ENCODE measurements at regions not wholly inside any gene's neighbourhood (a gene's known extent, or its start where the extent isn't known, plus 50 kb on each side); places are given as distances from the start of the nearest gene placed in this dataset.

DNA sequence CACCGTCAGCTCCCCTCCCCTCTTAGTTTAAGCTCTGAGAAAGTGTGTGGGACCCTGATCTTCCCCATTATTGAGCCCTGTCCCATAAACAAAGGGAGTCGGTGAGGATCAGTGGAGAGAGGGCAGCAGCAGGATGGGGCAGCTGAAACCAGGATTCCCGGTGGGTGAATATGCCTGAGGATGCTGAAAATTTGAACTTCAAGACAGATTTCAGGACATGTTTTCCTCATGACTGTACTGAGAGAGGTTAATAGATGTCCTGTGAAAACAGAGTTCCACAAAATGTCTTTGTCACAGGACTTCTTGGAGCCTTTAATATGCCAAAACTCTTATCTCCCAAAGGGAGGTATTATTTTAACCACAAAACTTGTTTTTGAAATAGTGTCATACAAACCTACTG lies 53.5 kb upstream of the SLC22A16 start:
- H3K36me3 ChIP-seq (ENCODE audit: control insufficient read depth, insufficient read depth, low read length): no peaks in the 10 kb centered on the region
- ATAC-seq (no peak), FAIRE-seq (no peak), DNase-seq (ENCODE audit: extremely low read depth in 1 of 4, low spot score in 3 of 4) (no peak)
- H3K9me1 ChIP-seq (ENCODE audit: control insufficient read depth, insufficient read depth, low read length): no peaks in the 10 kb centered on the region
- no peaks in the 10 kb centered on the region for H4K20me1 ChIP-seq (replicated peaks; ENCODE audit: control insufficient read depth, insufficient read depth, low read length)
- no peaks in the 10 kb centered on the region for H3K79me2 ChIP-seq (ENCODE audit: control insufficient read depth, insufficient read depth, low read length)
- H3K4me1 ChIP-seq (replicated peaks in 1 of 2; ENCODE audit: control insufficient read depth in 2 of 2, insufficient read depth in 2 of 2, low read length in 2 of 2): no peaks in the 10 kb centered on the region; a peak in 1 of 5 replicates
- no peak overlapping the region for H3K27ac ChIP-seq (ENCODE audit: extremely low read depth, low read depth, low read length)
- no TSS peak for BruUV-seq (replicated peaks)
- no peak overlapping the region for H3K4me3 ChIP-seq
- in situ Hi-C loops (cut with MboI): no loop called here
- no peak overlapping the region for H2AFZ ChIP-seq (ENCODE audit: low read depth, low read length)
- intact Hi-C loops (cut with micrococcal nuclease): loop anchor here (2.0 kb wide), 4 partner anchors 419 to 727 kb away; no protein-coding TSS in a partner anchor
- CTCF ChIA-PET (ENCODE audit: low intra/inter-chr PET ratio): no interaction called here
- H3K4me2 ChIP-seq (ENCODE audit: insufficient read depth, low read length): no peak overlapping the region
- peaks cover 2 to 13% of the 10 kb centered on the region in 2 experiments; a peak in 3 of 5 replicates for H3K27me3 ChIP-seq (ENCODE audit: control insufficient read depth in 2 of 2, insufficient read depth in 2 of 2, low read length in 2 of 2)
- POLR2A ChIA-PET: interaction anchor here (0.9 kb wide), 1 partner anchor 8 kb away, joined by 3 read pairs; no protein-coding TSS in a partner anchor
- H3K9ac ChIP-seq (ENCODE audit: insufficient read depth in 1 of 2, low read depth in 2 of 2, low read length in 2 of 2): no peak overlapping the region
- 0% methylated on average over 3 of the region's 3 CpGs for WGBS (ENCODE audit: insufficient coverage, low coverage, missing lambda C conversion rate)
- TF ChIP-seq ZNF239 (CRISPR knock-in tag; IDR thresholded peaks at IDR 0.05): peak; percentile 58; the same call in 1 of the 2 replicates
- TF ChIP-seq ZKSCAN3 (CRISPR knock-in tag; IDR thresholded peaks at IDR 0.05): no peak
- H3K9me3 ChIP-seq (replicated peaks; ENCODE audit: control insufficient read depth, insufficient read depth, low read depth, low read length): no peaks in the 10 kb centered on the region

DNA sequence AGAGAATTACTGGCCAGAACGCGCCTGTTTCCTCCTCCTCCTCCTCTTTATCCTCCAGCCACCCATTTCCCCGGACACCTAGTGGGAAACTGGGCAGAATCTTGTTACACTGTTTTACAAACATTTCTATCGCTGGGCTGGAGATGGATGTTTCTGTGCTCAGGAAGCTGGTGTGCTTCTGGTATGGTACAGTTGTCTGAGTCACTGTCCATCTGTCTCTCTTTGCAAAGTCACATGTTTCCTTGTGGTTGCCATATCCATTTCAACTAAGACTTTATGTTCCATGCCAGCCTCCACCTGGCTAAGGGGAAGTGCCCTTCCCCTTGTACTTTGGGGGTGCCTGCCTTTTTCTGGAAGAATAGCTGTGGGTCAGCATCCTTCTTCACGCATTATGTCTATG lies 52.9 kb upstream of the SLC22A16 start:
- no peak overlapping the region for H3K9ac ChIP-seq (ENCODE audit: insufficient read depth in 1 of 2, low read depth in 2 of 2, low read length in 2 of 2)
- ChIA-PET CTCF (ENCODE audit: low intra/inter-chr PET ratio) (interaction anchor here (0.6 to 1.0 kb wide), 2 partner anchors 152 to 789 kb away, joined by 3 read pairs; no protein-coding TSS in a partner anchor), POLR2A (interaction anchor here (0.9 kb wide), 1 partner anchor 9 kb away, joined by 3 read pairs; no protein-coding TSS in a partner anchor)
- ATAC-seq (no peak), DNase-seq (ENCODE audit: extremely low read depth in 1 of 4, low spot score in 3 of 4) (no peak), FAIRE-seq (no peak)
- no peaks in the 10 kb centered on the region for H4K20me1 ChIP-seq (replicated peaks; ENCODE audit: control insufficient read depth, insufficient read depth, low read length)
- no peaks in the 10 kb centered on the region; a peak in 1 of 5 replicates for H3K4me1 ChIP-seq (replicated peaks in 1 of 2; ENCODE audit: control insufficient read depth in 2 of 2, insufficient read depth in 2 of 2, low read length in 2 of 2)
- peaks cover 5 to 13% of the 10 kb centered on the region in 2 experiments; a peak in 3 of 5 replicates for H3K27me3 ChIP-seq (ENCODE audit: control insufficient read depth in 2 of 2, insufficient read depth in 2 of 2, low read length in 2 of 2)
- WGBS (ENCODE audit: insufficient coverage, low coverage, missing lambda C conversion rate): 2% methylated on average over 5 of the region's 5 CpGs
- no peak overlapping the region for H3K4me2 ChIP-seq (ENCODE audit: insufficient read depth, low read length)
- H3K27ac ChIP-seq (ENCODE audit: extremely low read depth, low read depth, low read length): no peak overlapping the region
- no peaks in the 10 kb centered on the region for H3K36me3 ChIP-seq (ENCODE audit: control insufficient read depth, insufficient read depth, low read length)
- H2AFZ ChIP-seq (ENCODE audit: low read depth, low read length): no peak overlapping the region
- H3K9me3 ChIP-seq (replicated peaks; ENCODE audit: control insufficient read depth, insufficient read depth, low read depth, low read length): no peaks in the 10 kb centered on the region
- H3K4me3 ChIP-seq: no peak overlapping the region
- in situ Hi-C loops (cut with MboI) (no loop called here), intact Hi-C loops (cut with micrococcal nuclease) (loop anchor here (2.0 kb wide), 4 partner anchors 419 to 727 kb away; no protein-coding TSS in a partner anchor)
- no peaks in the 10 kb centered on the region for H3K79me2 ChIP-seq (ENCODE audit: control insufficient read depth, insufficient read depth, low read length)
- no TSS peak for BruUV-seq (replicated peaks)
- no peaks in the 10 kb centered on the region for H3K9me1 ChIP-seq (ENCODE audit: control insufficient read depth, insufficient read depth, low read length)
- no peak for TF ChIP-seq L3MBTL2 (IDR thresholded peaks at IDR 0.05)
- no peak for TF ChIP-seq RAD51 (IDR thresholded peaks at IDR 0.05; ENCODE audit: borderline replicate concordance, low read depth)
- no peak for TF ChIP-seq PHF21A (IDR thresholded peaks at IDR 0.05; ENCODE audit: borderline replicate concordance, low read depth)
- no peak for TF ChIP-seq KDM5B (IDR thresholded peaks at IDR 0.05; ENCODE audit: insufficient replicate concordance, low read depth, low read length)
- no peak for TF ChIP-seq NFYB (IDR thresholded peaks at IDR 0.05; ENCODE audit: extremely low read depth, insufficient read length)
- TF ChIP-seq CSDE1 (IDR thresholded peaks at IDR 0.05): no peak
- no peak for TF ChIP-seq NFRKB (IDR thresholded peaks at IDR 0.05; ENCODE audit: low read depth)
- no peak for TF ChIP-seq NR0B1 (IDR thresholded peaks at IDR 0.05; ENCODE audit: partially characterized antibody)
- TF ChIP-seq RBBP5 (IDR thresholded peaks at IDR 0.05; ENCODE audit: borderline replicate concordance, insufficient read depth, low read length, poor library complexity, severe bottlenecking): no peak
- no peak for TF ChIP-seq ARID1B (IDR thresholded peaks at IDR 0.05)
- TF ChIP-seq MAZ (CRISPR knock-in tag; conservative IDR thresholded peaks at IDR 0.05 in 1 of 2, IDR thresholded peaks at IDR 0.05 in 1 of 2): no peak
- no peak for TF ChIP-seq MBD2 (IDR thresholded peaks at IDR 0.05; ENCODE audit: borderline replicate concordance, low read depth)
- no peak for TF ChIP-seq KLF6 (CRISPR knock-in tag; IDR thresholded peaks at IDR 0.05; ENCODE audit: borderline replicate concordance)

All from K562 (cell line).